ENCODE measurements at regions not wholly inside any gene's neighbourhood (a gene's known extent, or its start where the extent isn't known, plus 50 kb on each side); places are given as distances from the start of the nearest gene placed in this dataset.

DNA sequence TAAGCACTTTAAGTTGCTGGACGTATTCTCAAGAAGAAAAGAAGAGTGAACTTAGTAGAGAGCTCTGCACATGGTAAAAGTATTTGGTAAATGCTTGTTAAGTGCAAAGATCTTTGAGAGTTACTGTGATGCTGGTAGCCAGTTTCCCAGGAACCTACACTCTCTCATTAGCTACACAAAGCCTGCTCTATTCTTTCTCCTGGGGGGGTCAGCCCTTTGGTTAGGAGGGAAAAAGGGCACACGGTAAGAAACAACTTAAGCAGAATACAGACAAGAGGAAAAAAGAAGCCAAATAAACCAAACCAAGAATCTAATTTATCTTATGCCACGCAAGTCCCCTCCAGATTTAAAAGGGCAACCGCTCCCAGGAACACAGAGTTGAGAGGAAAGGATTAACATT is 1100.1 kb upstream of the CDH10 start:
- ATAC-seq: peak; percentile 84
- Mint-ChIP-seq H3K4me3 (no peak overlapping the region), H3K9me3 (peaks cover 22% of the 10 kb centered on the region), H3K27me3 (ENCODE audit: low read depth) (no peaks in the 10 kb centered on the region), H3K36me3 (peaks cover under 1% of the 10 kb centered on the region; the same call in 1 of the 2 replicates), H3K27ac (no peak overlapping the region), H3K4me1 (peaks cover 8% of the 10 kb centered on the region)
- CTCF ChIA-PET: no interaction called here
- POLR2A ChIA-PET: no interaction called here
- DNase-seq (ENCODE audit: low spot score): no peak
- no peak for TF ChIP-seq GABPB1 (CRISPR knock-in tag; IDR thresholded peaks at IDR 0.05)
- TF ChIP-seq, protein P1, sequence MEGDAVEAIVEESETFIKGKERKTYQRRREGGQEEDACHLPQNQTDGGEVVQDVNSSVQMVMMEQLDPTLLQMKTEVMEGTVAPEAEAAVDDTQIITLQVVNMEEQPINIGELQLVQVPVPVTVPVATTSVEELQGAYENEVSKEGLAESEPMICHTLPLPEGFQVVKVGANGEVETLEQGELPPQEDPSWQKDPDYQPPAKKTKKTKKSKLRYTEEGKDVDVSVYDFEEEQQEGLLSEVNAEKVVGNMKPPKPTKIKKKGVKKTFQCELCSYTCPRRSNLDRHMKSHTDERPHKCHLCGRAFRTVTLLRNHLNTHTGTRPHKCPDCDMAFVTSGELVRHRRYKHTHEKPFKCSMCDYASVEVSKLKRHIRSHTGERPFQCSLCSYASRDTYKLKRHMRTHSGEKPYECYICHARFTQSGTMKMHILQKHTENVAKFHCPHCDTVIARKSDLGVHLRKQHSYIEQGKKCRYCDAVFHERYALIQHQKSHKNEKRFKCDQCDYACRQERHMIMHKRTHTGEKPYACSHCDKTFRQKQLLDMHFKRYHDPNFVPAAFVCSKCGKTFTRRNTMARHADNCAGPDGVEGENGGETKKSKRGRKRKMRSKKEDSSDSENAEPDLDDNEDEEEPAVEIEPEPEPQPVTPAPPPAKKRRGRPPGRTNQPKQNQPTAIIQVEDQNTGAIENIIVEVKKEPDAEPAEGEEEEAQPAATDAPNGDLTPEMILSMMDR (IDR thresholded peaks at IDR 0.05): no peak
- TF ChIP-seq NR1H2 (CRISPR knock-in tag; IDR thresholded peaks at IDR 0.05): no peak
- TF ChIP-seq KAT7 (CRISPR knock-in tag; IDR thresholded peaks at IDR 0.05; ENCODE audit: borderline replicate concordance): no peak
- TF ChIP-seq CREM (CRISPR knock-in tag; IDR thresholded peaks at IDR 0.05): no peak
- TF ChIP-seq, protein P2, sequence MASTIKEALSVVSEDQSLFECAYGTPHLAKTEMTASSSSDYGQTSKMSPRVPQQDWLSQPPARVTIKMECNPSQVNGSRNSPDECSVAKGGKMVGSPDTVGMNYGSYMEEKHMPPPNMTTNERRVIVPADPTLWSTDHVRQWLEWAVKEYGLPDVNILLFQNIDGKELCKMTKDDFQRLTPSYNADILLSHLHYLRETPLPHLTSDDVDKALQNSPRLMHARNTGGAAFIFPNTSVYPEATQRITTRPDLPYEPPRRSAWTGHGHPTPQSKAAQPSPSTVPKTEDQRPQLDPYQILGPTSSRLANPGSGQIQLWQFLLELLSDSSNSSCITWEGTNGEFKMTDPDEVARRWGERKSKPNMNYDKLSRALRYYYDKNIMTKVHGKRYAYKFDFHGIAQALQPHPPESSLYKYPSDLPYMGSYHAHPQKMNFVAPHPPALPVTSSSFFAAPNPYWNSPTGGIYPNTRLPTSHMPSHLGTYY (CRISPR knock-in tag; IDR thresholded peaks at IDR 0.05): no peak
- TF ChIP-seq, protein P3, sequence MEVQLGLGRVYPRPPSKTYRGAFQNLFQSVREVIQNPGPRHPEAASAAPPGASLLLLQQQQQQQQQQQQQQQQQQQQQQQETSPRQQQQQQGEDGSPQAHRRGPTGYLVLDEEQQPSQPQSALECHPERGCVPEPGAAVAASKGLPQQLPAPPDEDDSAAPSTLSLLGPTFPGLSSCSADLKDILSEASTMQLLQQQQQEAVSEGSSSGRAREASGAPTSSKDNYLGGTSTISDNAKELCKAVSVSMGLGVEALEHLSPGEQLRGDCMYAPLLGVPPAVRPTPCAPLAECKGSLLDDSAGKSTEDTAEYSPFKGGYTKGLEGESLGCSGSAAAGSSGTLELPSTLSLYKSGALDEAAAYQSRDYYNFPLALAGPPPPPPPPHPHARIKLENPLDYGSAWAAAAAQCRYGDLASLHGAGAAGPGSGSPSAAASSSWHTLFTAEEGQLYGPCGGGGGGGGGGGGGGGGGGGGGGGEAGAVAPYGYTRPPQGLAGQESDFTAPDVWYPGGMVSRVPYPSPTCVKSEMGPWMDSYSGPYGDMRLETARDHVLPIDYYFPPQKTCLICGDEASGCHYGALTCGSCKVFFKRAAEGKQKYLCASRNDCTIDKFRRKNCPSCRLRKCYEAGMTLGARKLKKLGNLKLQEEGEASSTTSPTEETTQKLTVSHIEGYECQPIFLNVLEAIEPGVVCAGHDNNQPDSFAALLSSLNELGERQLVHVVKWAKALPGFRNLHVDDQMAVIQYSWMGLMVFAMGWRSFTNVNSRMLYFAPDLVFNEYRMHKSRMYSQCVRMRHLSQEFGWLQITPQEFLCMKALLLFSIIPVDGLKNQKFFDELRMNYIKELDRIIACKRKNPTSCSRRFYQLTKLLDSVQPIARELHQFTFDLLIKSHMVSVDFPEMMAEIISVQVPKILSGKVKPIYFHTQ (CRISPR knock-in tag; IDR thresholded peaks at IDR 0.05): no peak
- TF ChIP-seq, protein P4, sequence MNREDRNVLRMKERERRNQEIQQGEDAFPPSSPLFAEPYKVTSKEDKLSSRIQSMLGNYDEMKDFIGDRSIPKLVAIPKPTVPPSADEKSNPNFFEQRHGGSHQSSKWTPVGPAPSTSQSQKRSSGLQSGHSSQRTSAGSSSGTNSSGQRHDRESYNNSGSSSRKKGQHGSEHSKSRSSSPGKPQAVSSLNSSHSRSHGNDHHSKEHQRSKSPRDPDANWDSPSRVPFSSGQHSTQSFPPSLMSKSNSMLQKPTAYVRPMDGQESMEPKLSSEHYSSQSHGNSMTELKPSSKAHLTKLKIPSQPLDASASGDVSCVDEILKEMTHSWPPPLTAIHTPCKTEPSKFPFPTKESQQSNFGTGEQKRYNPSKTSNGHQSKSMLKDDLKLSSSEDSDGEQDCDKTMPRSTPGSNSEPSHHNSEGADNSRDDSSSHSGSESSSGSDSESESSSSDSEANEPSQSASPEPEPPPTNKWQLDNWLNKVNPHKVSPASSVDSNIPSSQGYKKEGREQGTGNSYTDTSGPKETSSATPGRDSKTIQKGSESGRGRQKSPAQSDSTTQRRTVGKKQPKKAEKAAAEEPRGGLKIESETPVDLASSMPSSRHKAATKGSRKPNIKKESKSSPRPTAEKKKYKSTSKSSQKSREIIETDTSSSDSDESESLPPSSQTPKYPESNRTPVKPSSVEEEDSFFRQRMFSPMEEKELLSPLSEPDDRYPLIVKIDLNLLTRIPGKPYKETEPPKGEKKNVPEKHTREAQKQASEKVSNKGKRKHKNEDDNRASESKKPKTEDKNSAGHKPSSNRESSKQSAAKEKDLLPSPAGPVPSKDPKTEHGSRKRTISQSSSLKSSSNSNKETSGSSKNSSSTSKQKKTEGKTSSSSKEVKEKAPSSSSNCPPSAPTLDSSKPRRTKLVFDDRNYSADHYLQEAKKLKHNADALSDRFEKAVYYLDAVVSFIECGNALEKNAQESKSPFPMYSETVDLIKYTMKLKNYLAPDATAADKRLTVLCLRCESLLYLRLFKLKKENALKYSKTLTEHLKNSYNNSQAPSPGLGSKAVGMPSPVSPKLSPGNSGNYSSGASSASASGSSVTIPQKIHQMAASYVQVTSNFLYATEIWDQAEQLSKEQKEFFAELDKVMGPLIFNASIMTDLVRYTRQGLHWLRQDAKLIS (CRISPR knock-in tag; IDR thresholded peaks at IDR 0.05; ENCODE audit: borderline replicate concordance): no peak
- TF ChIP-seq, protein P5, sequence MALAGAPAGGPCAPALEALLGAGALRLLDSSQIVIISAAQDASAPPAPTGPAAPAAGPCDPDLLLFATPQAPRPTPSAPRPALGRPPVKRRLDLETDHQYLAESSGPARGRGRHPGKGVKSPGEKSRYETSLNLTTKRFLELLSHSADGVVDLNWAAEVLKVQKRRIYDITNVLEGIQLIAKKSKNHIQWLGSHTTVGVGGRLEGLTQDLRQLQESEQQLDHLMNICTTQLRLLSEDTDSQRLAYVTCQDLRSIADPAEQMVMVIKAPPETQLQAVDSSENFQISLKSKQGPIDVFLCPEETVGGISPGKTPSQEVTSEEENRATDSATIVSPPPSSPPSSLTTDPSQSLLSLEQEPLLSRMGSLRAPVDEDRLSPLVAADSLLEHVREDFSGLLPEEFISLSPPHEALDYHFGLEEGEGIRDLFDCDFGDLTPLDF (CRISPR knock-in tag; IDR thresholded peaks at IDR 0.05): no peak
- TF ChIP-seq, protein P6, sequence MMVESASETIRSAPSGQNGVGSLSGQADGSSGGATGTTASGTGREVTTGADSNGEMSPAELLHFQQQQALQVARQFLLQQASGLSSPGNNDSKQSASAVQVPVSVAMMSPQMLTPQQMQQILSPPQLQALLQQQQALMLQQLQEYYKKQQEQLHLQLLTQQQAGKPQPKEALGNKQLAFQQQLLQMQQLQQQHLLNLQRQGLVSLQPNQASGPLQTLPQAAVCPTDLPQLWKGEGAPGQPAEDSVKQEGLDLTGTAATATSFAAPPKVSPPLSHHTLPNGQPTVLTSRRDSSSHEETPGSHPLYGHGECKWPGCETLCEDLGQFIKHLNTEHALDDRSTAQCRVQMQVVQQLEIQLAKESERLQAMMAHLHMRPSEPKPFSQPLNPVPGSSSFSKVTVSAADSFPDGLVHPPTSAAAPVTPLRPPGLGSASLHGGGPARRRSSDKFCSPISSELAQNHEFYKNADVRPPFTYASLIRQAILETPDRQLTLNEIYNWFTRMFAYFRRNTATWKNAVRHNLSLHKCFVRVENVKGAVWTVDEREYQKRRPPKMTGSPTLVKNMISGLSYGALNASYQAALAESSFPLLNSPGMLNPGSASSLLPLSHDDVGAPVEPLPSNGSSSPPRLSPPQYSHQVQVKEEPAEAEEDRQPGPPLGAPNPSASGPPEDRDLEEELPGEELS (CRISPR knock-in tag; IDR thresholded peaks at IDR 0.05): no peak
- no peak for TF ChIP-seq IRF2 (CRISPR knock-in tag; IDR thresholded peaks at IDR 0.05; ENCODE audit: borderline replicate concordance, low read depth)
- TF ChIP-seq ETV6 (CRISPR knock-in tag; IDR thresholded peaks at IDR 0.05): no peak
- TF ChIP-seq, protein P7, sequence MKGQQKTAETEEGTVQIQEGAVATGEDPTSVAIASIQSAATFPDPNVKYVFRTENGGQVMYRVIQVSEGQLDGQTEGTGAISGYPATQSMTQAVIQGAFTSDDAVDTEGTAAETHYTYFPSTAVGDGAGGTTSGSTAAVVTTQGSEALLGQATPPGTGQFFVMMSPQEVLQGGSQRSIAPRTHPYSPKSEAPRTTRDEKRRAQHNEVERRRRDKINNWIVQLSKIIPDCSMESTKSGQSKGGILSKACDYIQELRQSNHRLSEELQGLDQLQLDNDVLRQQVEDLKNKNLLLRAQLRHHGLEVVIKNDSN (CRISPR knock-in tag; IDR thresholded peaks at IDR 0.05): no peak
- no peak for TF ChIP-seq MYBL2 (CRISPR knock-in tag; IDR thresholded peaks at IDR 0.05)
- TF ChIP-seq, protein P8, sequence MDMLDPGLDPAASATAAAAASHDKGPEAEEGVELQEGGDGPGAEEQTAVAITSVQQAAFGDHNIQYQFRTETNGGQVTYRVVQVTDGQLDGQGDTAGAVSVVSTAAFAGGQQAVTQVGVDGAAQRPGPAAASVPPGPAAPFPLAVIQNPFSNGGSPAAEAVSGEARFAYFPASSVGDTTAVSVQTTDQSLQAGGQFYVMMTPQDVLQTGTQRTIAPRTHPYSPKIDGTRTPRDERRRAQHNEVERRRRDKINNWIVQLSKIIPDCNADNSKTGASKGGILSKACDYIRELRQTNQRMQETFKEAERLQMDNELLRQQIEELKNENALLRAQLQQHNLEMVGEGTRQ (CRISPR knock-in tag; IDR thresholded peaks at IDR 0.05): no peak
- no peak for TF ChIP-seq ZNF219 (CRISPR knock-in tag; IDR thresholded peaks at IDR 0.05; ENCODE audit: borderline replicate concordance)
- TF ChIP-seq RELA (CRISPR knock-in tag; IDR thresholded peaks at IDR 0.05; ENCODE audit: borderline replicate concordance): no peak
- no peak for TF ChIP-seq NFE2L1 (CRISPR knock-in tag; IDR thresholded peaks at IDR 0.05)
- TF ChIP-seq TEAD1 (CRISPR knock-in tag; IDR thresholded peaks at IDR 0.05): no peak
- TF ChIP-seq ESRRA (CRISPR knock-in tag; IDR thresholded peaks at IDR 0.05; ENCODE audit: borderline replicate concordance): no peak

All from WTC11 (cell line).